VCaP (cell line): ENCODE measurements at regions not wholly inside any gene's neighbourhood (a gene's known extent, or its start where the extent isn't known, plus 50 kb on each side); places are given as distances from the start of the nearest gene placed in this dataset.

ENCODE experiments used
- H3K27ac ChIP-seq: fragments of 450-650 bp; 2 replicates; pipeline ENCODE4 v1.5.1; 2017
- CTCF ChIP-seq: fragments of 450-650 bp; conservative IDR thresholded peaks from 2 replicates; pipeline ENCODE4 v1.5.1; 2017; ENCODE audit warnings: mild to moderate bottlenecking, moderate library complexity

- TF ChIP-seq CTCF, result no peak
- H3K27ac ChIP-seq, result peak overlapping the region; percentile 38; the same call in 1 of the 2 replicates
Measured at GRCh38 chr7:113402482-113402881, 284.1 kb upstream of the SMIM30 start.

GRCh38 chr7:113402005-113402404 is 283.7 kb upstream of the SMIM30 start:
- H3K27ac ChIP-seq, result peak overlapping the region; percentile 38; the same call in 1 of the 2 replicates
- TF ChIP-seq CTCF, result no peak

DNA sequence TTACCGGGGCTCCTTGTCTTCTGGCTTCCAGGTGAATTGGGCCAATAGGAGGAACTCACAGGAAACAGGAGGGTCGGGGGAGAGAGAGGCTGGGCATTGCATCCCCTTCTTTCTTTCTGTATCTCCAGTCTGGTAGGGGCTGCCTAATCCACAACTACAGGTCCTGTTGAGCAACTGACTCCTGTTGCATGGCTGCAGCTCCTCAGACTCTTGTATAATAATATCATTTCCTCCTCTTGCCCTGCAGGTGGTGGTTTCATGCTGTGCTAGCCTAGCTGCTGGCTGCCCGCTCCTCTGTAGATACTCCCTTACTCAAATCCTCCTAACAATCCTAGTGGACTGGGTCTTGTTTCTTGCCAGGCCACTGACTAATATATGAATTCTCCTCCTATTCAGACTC is 276.5 kb upstream of the SMIM30 start:
- TF ChIP-seq CTCF, result no peak
- H3K27ac ChIP-seq, result peak overlapping the region; percentile 86

DNA sequence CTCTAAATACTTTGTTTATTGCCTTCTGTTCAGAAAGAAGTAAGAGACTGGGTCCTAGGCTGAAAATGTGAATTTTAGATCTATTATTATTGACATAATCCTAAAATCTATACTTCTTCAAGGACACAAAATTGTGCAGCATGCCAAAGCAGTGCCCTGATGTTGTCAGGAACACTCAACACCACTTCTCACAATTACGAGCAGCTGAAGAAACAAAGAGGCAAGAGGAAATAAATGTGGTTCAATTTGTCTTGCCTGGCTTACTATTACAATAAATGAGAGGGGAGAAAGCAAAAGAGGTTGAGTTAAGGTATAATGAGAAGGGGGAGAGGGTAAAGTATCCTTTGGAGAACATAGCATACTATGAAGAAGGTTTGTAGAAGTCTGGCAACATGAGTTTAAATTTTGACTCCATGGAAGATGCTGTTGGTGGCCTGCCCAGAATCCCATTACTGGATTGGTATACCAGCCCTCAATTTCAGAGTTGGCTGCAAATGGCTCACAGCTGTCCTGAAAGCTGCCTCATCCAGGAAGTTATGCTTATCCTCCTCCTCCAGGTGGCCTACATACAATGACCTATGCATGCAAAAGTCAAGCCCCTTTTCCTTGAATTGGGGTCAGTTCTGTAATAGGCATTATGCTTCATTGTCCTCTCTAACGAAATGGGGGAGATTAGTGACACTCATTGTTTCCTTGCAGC is 274.6 kb upstream of the SMIM30 start:
- peak overlapping the region; percentile 86 for H3K27ac ChIP-seq
- no peak for TF ChIP-seq CTCF

DNA sequence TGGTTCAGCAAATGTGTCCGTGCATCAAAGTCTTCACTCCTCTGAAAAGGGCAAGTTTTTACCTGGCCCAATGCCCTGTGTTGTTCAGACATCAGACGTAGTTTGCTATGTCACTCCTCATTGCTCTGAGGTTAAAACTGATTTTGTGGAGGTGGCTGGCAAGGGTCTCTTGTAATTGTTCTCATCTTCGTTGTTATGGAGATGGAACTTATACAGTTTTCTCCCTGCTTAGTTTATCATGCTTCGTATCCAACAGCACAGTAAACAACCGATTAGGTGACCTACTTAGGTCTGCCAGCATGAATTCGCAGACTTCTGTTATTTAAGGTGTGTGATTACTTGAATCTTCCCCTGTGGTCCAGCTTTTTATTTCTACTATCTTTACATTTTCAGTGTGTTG is 274.1 kb upstream of the SMIM30 start:
- TF ChIP-seq CTCF, result no peak
- H3K27ac ChIP-seq, result peak overlapping the region; percentile 86

GRCh38 chr7:113389112-113389646 is 270.8 kb upstream of the SMIM30 start:
- TF ChIP-seq CTCF, result no peak

DNA sequence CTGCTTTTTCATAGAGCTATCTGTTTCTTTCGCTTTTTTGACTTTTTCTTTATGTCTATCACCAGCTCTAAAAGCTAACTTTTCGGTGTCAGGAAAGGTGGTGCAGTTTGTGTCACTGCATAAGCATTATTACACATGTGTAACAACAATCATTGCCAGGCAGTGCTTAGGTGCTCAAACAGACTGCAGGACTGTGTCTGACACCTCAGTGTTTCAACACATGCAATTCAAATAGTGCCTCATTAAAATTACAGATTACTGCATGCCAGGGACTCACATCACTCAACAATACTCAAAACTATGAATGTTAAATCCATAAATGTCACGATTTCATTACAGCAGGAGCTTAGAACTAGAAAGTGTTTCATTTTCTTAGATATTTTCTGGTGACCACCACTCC is 265.3 kb upstream of the SMIM30 start:
- TF ChIP-seq CTCF, result no peak
- peak overlapping the region; percentile 3; the same call in 1 of the 2 replicates for H3K27ac ChIP-seq

More at GRCh38 chr7:113389112-113389646, 270.8 kb upstream of the SMIM30 start:
- H3K27ac ChIP-seq, result peak overlapping the region; percentile 86; the same call in 1 of the 2 replicates
